MM.1S (cell line): ENCODE measurements at regions not wholly inside any gene's neighbourhood (a gene's known extent, or its start where the extent isn't known, plus 50 kb on each side); places are given as distances from the start of the nearest gene placed in this dataset.
A peak's percentile ranks its signal among the peaks of the same experiment; 100 is the strongest.

Experiments
- DNase-seq: peaks from one replicate; pipeline ENCODE4 v3.0.0-alpha.2; 2015
- H2AFZ ChIP-seq: fragments of 300-600 bp; sonication (generic); 2 replicates; pipeline ENCODE4 v1.6.0; 2016; ENCODE audit warnings: antibody characterized with exemption, low read length
- H3F3A ChIP-seq: fragments of 300-600 bp; sonication (generic); 2 replicates; pipeline ENCODE4 v1.6.1; 2016; ENCODE audit warnings: mild to moderate bottlenecking, antibody characterized with exemption, low read length, moderate library complexity, mixed read lengths; ENCODE audit not compliant: insufficient read depth
- H3K27ac ChIP-seq: fragments of 300-600 bp; sonication (generic); 2 replicates; pipeline ENCODE4 v1.5.1; 2016; ENCODE audit warnings: mild to moderate bottlenecking, low read length
- H3K27me3 ChIP-seq: fragments of 300-600 bp; sonication (generic); replicated peaks from 2 replicates; pipeline ENCODE4 v1.6.0; 2016; ENCODE audit warnings: low read length; ENCODE audit not compliant: insufficient read depth
- H3K36me3 ChIP-seq: fragments of 300-600 bp; sonication (generic); replicated peaks from 2 replicates; pipeline ENCODE4 v1.6.1; 2016; ENCODE audit warnings: mild to moderate bottlenecking, low read length, mixed read lengths; ENCODE audit not compliant: insufficient read depth
- H3K4me1 ChIP-seq: fragments of 300-600 bp; sonication (generic); 2 replicates; pipeline ENCODE4 v1.6.1; 2016; ENCODE audit warnings: low read length, mixed read lengths
- H3K4me2 ChIP-seq: fragments of 300-600 bp; sonication (generic); 2 replicates; pipeline ENCODE4 v1.6.0; 2016; ENCODE audit warnings: low read depth, low read length
- H3K4me3 ChIP-seq: fragments of 300-600 bp; sonication (generic); 2 replicates; pipeline ENCODE4 v1.5.1; 2016; ENCODE audit warnings: low read length, mixed read lengths
- H3K79me2 ChIP-seq: fragments of 300-600 bp; sonication (generic); 2 replicates; pipeline ENCODE4 v1.6.1; 2016; ENCODE audit warnings: mixed run types, low read length, mixed read lengths
- H3K9ac ChIP-seq: fragments of 300-600 bp; sonication (generic); 2 replicates; pipeline ENCODE4 v1.6.1; 2016; ENCODE audit warnings: low read length, mixed read lengths
- H3K9me2 ChIP-seq: fragments of 300-600 bp; sonication (generic); replicated peaks from 2 replicates; pipeline ENCODE4 v1.6.1; 2016; ENCODE audit warnings: mild to moderate bottlenecking, low read length, mixed read lengths; ENCODE audit not compliant: insufficient read depth
- H3K9me3 ChIP-seq: fragments of 300-600 bp; sonication (generic); replicated peaks from 2 replicates; pipeline ENCODE4 v1.6.1; 2016; ENCODE audit warnings: mild to moderate bottlenecking, low read length, mixed read lengths; ENCODE audit not compliant: insufficient read depth
- H4K20me1 ChIP-seq: fragments of 300-600 bp; sonication (generic); 2 replicates; pipeline ENCODE4 v1.6.1; 2016; ENCODE audit warnings: mild to moderate bottlenecking, low read length, moderate library complexity, mixed read lengths; ENCODE audit not compliant: insufficient read depth
- EZH2 ChIP-seq: fragments of 300-600 bp; sonication (generic); optimal IDR thresholded peaks from 2 replicates; pipeline ENCODE3; 2017; ENCODE audit warnings: low read depth, mild to moderate bottlenecking, antibody characterized with exemption, low read length, mixed read lengths
- EZH2phosphoT487 ChIP-seq: fragments of 300-600 bp; sonication (generic); IDR thresholded peaks from 2 replicates; pipeline ENCODE4 v1.6.1; 2018; ENCODE audit warnings: antibody characterized with exemption, low read length
- TF ChIP-seq, protein P1 (sequence below): fragments of 300-600 bp; sonication (generic); IDR thresholded peaks from 2 replicates; pipeline ENCODE4 v1.5.1; 2016; ENCODE audit warnings: antibody characterized with exemption, low read length, mixed read lengths

DNA sequence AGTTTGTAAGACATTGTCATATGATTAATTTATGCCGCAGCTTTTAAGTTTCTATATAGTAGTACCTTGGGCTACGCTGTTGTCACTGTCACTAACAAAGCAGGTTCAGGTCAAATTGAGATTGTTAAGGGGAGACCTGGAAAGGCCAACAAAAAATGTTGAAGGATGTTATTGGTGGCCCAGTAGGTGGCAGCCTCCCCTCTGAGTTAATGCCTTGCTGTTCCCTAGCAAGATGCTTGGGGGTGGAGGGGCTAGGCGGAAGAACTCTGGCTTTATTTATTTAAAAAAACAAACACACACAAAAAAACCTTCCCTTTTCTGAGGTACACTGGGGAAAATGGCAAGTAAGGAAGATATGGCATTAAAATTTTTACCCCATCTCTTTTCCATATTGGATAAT is 128.3 kb upstream of the ATP5MC3 start:
- Histone ChIP-seq H4K20me1 (no peaks in the 10 kb centered on the region), H3K36me3 (no peaks in the 10 kb centered on the region), H3K4me3 (peak overlapping the region; percentile 41; the same call in 1 of the 2 replicates), H3K9me3 (no peaks in the 10 kb centered on the region), H2AFZ (no peak overlapping the region), H3K4me2 (peak overlapping the region; percentile 81), H3K9ac (peak overlapping the region; percentile 46; the same call in 1 of the 2 replicates), H3K27ac (peak overlapping the region; percentile 75; the same call in 1 of the 2 replicates), H3K9me2 (no peaks in the 10 kb centered on the region), H3F3A (peaks cover 12% of the 10 kb centered on the region), H3K4me1 (peaks cover 25% of the 10 kb centered on the region), H3K79me2 (no peaks in the 10 kb centered on the region), H3K27me3 (no peaks in the 10 kb centered on the region)
- DNase-seq: peak; percentile 82
- no peak for TF ChIP-seq EZH2
- no peak for TF ChIP-seq EZH2phosphoT487
- TF ChIP-seq, protein P1, sequence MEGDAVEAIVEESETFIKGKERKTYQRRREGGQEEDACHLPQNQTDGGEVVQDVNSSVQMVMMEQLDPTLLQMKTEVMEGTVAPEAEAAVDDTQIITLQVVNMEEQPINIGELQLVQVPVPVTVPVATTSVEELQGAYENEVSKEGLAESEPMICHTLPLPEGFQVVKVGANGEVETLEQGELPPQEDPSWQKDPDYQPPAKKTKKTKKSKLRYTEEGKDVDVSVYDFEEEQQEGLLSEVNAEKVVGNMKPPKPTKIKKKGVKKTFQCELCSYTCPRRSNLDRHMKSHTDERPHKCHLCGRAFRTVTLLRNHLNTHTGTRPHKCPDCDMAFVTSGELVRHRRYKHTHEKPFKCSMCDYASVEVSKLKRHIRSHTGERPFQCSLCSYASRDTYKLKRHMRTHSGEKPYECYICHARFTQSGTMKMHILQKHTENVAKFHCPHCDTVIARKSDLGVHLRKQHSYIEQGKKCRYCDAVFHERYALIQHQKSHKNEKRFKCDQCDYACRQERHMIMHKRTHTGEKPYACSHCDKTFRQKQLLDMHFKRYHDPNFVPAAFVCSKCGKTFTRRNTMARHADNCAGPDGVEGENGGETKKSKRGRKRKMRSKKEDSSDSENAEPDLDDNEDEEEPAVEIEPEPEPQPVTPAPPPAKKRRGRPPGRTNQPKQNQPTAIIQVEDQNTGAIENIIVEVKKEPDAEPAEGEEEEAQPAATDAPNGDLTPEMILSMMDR: peak; percentile 74

DNA sequence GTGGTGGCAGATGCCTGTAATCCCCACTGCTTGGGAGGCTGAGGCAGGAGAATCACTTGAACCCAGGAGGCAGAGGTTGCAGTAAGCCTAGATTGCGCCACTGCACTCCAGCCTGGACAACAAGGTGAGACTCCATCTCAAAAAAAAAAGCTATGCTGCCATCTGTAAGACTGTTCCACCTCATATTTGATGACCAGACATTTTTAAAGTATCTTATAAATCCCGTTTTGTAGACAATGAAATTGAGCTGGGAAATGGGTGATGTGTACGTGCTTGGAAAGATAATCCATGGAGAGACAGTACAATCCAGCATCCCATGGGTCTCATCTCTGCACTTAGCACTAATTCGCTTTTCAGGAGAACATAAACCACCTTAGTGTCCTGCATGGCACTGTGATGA is 126.5 kb upstream of the ATP5MC3 start:
- Histone ChIP-seq H3K27ac (no peak overlapping the region), H3K9ac (no peak overlapping the region), H3K4me1 (peaks cover 25% of the 10 kb centered on the region), H2AFZ (no peak overlapping the region), H3K27me3 (no peaks in the 10 kb centered on the region), H3K36me3 (no peaks in the 10 kb centered on the region), H3K4me3 (no peak overlapping the region), H3K4me2 (no peak overlapping the region), H3K9me3 (no peaks in the 10 kb centered on the region), H3K79me2 (no peaks in the 10 kb centered on the region), H4K20me1 (no peaks in the 10 kb centered on the region), H3K9me2 (no peaks in the 10 kb centered on the region), H3F3A (peaks cover 12% of the 10 kb centered on the region)
- TF ChIP-seq EZH2: no peak
- TF ChIP-seq, protein P1: no peak
- no peak for TF ChIP-seq EZH2phosphoT487
- no peak for DNase-seq

DNA sequence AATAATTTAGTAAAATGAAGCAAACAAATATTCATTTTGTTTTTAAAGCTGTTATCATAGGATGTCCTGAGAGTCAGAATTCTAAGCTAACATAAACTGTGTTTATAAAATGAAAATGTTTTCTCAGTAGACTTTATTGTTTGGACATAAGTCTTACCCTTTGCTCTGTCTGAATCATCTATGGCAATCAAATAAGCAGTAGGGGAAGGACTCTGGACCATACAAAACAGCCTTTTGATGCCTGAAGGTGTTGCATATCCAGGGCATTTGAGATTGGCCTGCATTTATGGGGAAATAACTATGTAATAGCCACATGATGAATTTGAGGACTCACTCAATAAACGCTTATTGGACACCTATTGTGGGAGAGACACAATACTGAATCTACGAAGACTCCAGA is 123.0 kb upstream of the ATP5MC3 start:
- no peak overlapping the region for H3K9ac ChIP-seq
- no peaks in the 10 kb centered on the region for H3K27me3 ChIP-seq
- no peak overlapping the region for H3K27ac ChIP-seq
- H3K9me3 ChIP-seq: no peaks in the 10 kb centered on the region
- no peaks in the 10 kb centered on the region for H4K20me1 ChIP-seq
- no peak overlapping the region for H2AFZ ChIP-seq
- H3K4me2 ChIP-seq: no peak overlapping the region
- H3F3A ChIP-seq: no peaks in the 10 kb centered on the region
- no peaks in the 10 kb centered on the region for H3K9me2 ChIP-seq
- H3K4me1 ChIP-seq: 0 out of 2 replicates have a peak, but pooled peaks cover 6% of the 10 kb centered on the region
- no peaks in the 10 kb centered on the region for H3K36me3 ChIP-seq
- H3K4me3 ChIP-seq: no peak overlapping the region
- TF ChIP-seq EZH2phosphoT487 (no peak), EZH2 (no peak)
- TF ChIP-seq, protein P1: no peak
- DNase-seq: no peak
- H3K79me2 ChIP-seq: no peaks in the 10 kb centered on the region
